HEK293 (cell line): ENCODE measurements at regions not wholly inside any gene's neighbourhood (a gene's known extent, or its start where the extent isn't known, plus 50 kb on each side); places are given as distances from the start of the nearest gene placed in this dataset.

ENCODE experiments used
- CTCF ChIA-PET: fragments of 350-600 bp; formaldehyde crosslinking; extraction: SDS; loops from one replicate; lab custom pipeline; 2021; ENCODE audit warnings: antibody characterized with exemption; lab: Yijun Ruan, JAX
- POLR2A ChIA-PET: fragments of 300-600 bp; formaldehyde crosslinking; extraction: SDS; loops from one replicate; lab custom pipeline; 2020; ENCODE audit warnings: antibody characterized with exemption, inconsistent platforms; lab: Yijun Ruan, JAX
- H3K27ac ChIP-seq: fragments of 200-500 bp; sonication (Bioruptor generic); 2 replicates; pipeline ENCODE4 v1.5.1; 2014; ENCODE audit warnings: low read depth, low read length, control low read depth, inconsistent platforms; ENCODE audit errors: extremely low read depth
- H3K36me3 ChIP-seq, 2 experiments: fragments of 200-500 bp in 1 of 2; sonication (Bioruptor generic) in 1 of 2; 1 replicate in 1 of 2; 2 replicates in 1 of 2; pipeline ENCODE4 v1.5.1; 2014 to 2017; ENCODE audit warnings: inconsistent platforms in 2 of 2, low read length in 2 of 2; ENCODE audit not compliant: control insufficient read depth in 2 of 2, insufficient read depth in 1 of 2
- H3K4me1 ChIP-seq: fragments of 200-500 bp; sonication (Bioruptor generic); 2 replicates; pipeline ENCODE4 v1.5.1; 2014; ENCODE audit warnings: mild to moderate bottlenecking, low read length, inconsistent platforms; ENCODE audit not compliant: control insufficient read depth, insufficient read depth
- H3K4me3 ChIP-seq: 2 replicates; pipeline ENCODE4 v1.5.1; 2011; ENCODE audit warnings: low read depth, mild to moderate bottlenecking, control low read depth, low read length, moderate library complexity
- H3K9me3 ChIP-seq: fragments of 200-500 bp; sonication (Bioruptor generic); 2 replicates; pipeline ENCODE4 v1.5.1; 2014; ENCODE audit warnings: low read depth, low read length, inconsistent platforms; ENCODE audit not compliant: control insufficient read depth, insufficient read depth
- EGR2 ChIP-seq: fragments of 450-650 bp; formaldehyde crosslinking; IDR thresholded peaks from 2 replicates; pipeline ENCODE4 v1.5.1; 2016; ENCODE audit warnings: low read depth, missing biosample characterization, missing genetic modification characterization
- PRDM10 ChIP-seq: fragments of 450-650 bp; formaldehyde crosslinking; IDR thresholded peaks from 2 replicates; pipeline ENCODE4 v1.5.1; 2016; ENCODE audit warnings: missing biosample characterization, missing genetic modification characterization
- SCRT2 ChIP-seq: fragments of 450-650 bp; formaldehyde crosslinking; IDR thresholded peaks from 2 replicates; pipeline ENCODE4 v1.5.1; 2016; ENCODE audit warnings: missing biosample characterization, missing genetic modification characterization
- ZNF223 ChIP-seq: fragments of 450-650 bp; formaldehyde crosslinking; IDR thresholded peaks from 2 replicates; pipeline ENCODE4 v1.5.1; 2016; ENCODE audit warnings: missing biosample characterization, missing genetic modification characterization
- ZNF426 ChIP-seq: fragments of 450-650 bp; formaldehyde crosslinking; IDR thresholded peaks from 2 replicates; pipeline ENCODE4 v1.5.1; 2017; ENCODE audit warnings: missing biosample characterization, missing genetic modification characterization, mild to moderate bottlenecking, inconsistent platforms, moderate library complexity
- ZNF555 ChIP-seq: fragments of 450-650 bp; formaldehyde crosslinking; conservative IDR thresholded peaks from 2 replicates; pipeline ENCODE4 v1.5.1; 2017; ENCODE audit warnings: missing biosample characterization, mild to moderate bottlenecking, missing genetic modification characterization, inconsistent platforms
- ZNF677 ChIP-seq: fragments of 450-650 bp; IDR thresholded peaks from 2 replicates; pipeline ENCODE4 v1.5.0; 2018; ENCODE audit warnings: missing biosample characterization, mild to moderate bottlenecking, missing genetic modification characterization, moderate library complexity
- ZNF692 ChIP-seq: fragments of 450-650 bp; formaldehyde crosslinking; IDR thresholded peaks from 2 replicates; pipeline ENCODE4 v1.5.1; 2016; ENCODE audit warnings: missing biosample characterization, missing genetic modification characterization
- ZNF707 ChIP-seq: fragments of 450-650 bp; formaldehyde crosslinking; IDR thresholded peaks from 2 replicates; pipeline ENCODE4 v1.5.1; 2016; ENCODE audit warnings: missing biosample characterization, missing genetic modification characterization
- ZNF768 ChIP-seq: fragments of 450-650 bp; formaldehyde crosslinking; IDR thresholded peaks from 2 replicates; pipeline ENCODE4 v1.5.1; 2018; ENCODE audit warnings: missing biosample characterization, mild to moderate bottlenecking, missing genetic modification characterization
- ZNF785 ChIP-seq: fragments of 450-650 bp; formaldehyde crosslinking; IDR thresholded peaks from 2 replicates; pipeline ENCODE4 v1.5.1; 2016; ENCODE audit warnings: missing biosample characterization, missing genetic modification characterization
- ZNF792 ChIP-seq: fragments of 450-650 bp; formaldehyde crosslinking; IDR thresholded peaks from 2 replicates; pipeline ENCODE4 v1.5.1; 2016; ENCODE audit warnings: missing biosample characterization, missing genetic modification characterization
- TF ChIP-seq, protein P1 (sequence below): fragments of 450-650 bp; formaldehyde crosslinking; IDR thresholded peaks from 2 replicates; pipeline ENCODE4 v1.5.1; 2016; ENCODE audit warnings: missing biosample characterization, missing genetic modification characterization
- TF ChIP-seq, protein P2 (sequence below): fragments of 450-650 bp; IDR thresholded peaks from 2 replicates; pipeline ENCODE4 v1.5.1; 2018; ENCODE audit warnings: missing biosample characterization, mild to moderate bottlenecking, missing genetic modification characterization
- TF ChIP-seq, protein P3 (sequence below): fragments of 450-650 bp; formaldehyde crosslinking; IDR thresholded peaks from 2 replicates; pipeline ENCODE4 v1.5.1; 2016; ENCODE audit warnings: missing biosample characterization, missing genetic modification characterization, borderline replicate concordance

DNA sequence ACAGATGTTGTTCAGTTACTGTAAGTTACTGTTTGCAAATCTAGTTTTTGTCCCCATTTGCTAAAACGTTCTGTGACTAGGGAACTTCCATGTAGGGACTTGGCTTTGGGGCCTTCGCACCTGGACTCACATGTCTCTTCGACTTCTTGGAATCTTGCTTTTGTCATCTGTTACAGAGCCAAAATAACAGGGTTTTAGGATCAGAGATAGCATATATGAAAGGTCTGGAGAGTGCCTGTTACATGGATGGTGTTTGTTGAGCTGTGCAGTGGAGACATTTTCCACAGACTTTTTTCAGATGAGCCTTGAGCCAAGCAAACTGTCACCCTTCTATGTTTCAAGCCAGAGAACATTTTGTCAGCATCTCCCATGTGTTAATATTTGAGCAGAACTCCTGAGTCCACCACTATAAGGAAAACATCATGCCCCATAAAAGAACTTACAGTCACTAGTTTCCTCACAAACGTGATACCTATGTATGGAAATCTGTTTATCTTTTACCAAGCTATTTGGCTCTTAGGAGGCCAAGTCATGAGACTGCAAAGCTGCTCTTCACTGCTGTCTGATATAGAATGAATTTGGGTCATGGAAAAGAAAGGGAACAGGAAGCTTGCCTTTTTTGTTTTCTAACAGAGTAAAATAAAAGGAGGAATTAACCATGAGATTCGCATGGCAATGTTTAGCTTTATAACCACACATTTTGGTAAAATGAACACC, 818.6 kb upstream of the IGFBP3 start:
- ChIA-PET CTCF (no interaction called here), POLR2A (no interaction called here)
- Histone ChIP-seq H3K27ac (no peak overlapping the region), H3K36me3 (no peaks in the 10 kb centered on the region), H3K4me1 (no peaks in the 10 kb centered on the region), H3K9me3 (no peaks in the 10 kb centered on the region), H3K4me3 (no peak overlapping the region)
- TF ChIP-seq ZNF426 (tag by site-specific recombination) (no peak), ZNF707 (no peak), ZNF692 (tag by site-specific recombination) (no peak), EGR2 (no peak), ZNF677 (tag by site-specific recombination) (no peak), PRDM10 (tag by site-specific recombination) (no peak), ZNF792 (tag by site-specific recombination) (no peak), ZNF785 (tag by site-specific recombination) (no peak), ZNF768 (tag by site-specific recombination) (no peak), SCRT2 (tag by site-specific recombination) (no peak), ZNF223 (tag by site-specific recombination) (no peak), ZNF555 (no peak)
- TF ChIP-seq, protein P1, sequence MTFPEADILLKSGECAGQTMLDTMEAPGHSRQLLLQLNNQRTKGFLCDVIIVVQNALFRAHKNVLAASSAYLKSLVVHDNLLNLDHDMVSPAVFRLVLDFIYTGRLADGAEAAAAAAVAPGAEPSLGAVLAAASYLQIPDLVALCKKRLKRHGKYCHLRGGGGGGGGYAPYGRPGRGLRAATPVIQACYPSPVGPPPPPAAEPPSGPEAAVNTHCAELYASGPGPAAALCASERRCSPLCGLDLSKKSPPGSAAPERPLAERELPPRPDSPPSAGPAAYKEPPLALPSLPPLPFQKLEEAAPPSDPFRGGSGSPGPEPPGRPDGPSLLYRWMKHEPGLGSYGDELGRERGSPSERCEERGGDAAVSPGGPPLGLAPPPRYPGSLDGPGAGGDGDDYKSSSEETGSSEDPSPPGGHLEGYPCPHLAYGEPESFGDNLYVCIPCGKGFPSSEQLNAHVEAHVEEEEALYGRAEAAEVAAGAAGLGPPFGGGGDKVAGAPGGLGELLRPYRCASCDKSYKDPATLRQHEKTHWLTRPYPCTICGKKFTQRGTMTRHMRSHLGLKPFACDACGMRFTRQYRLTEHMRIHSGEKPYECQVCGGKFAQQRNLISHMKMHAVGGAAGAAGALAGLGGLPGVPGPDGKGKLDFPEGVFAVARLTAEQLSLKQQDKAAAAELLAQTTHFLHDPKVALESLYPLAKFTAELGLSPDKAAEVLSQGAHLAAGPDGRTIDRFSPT, result no peak
- TF ChIP-seq, protein P2, sequence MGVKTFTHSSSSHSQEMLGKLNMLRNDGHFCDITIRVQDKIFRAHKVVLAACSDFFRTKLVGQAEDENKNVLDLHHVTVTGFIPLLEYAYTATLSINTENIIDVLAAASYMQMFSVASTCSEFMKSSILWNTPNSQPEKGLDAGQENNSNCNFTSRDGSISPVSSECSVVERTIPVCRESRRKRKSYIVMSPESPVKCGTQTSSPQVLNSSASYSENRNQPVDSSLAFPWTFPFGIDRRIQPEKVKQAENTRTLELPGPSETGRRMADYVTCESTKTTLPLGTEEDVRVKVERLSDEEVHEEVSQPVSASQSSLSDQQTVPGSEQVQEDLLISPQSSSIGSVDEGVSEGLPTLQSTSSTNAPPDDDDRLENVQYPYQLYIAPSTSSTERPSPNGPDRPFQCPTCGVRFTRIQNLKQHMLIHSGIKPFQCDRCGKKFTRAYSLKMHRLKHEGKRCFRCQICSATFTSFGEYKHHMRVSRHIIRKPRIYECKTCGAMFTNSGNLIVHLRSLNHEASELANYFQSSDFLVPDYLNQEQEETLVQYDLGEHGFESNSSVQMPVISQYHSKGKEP (tag by site-specific recombination), result no peak
- TF ChIP-seq, protein P3, sequence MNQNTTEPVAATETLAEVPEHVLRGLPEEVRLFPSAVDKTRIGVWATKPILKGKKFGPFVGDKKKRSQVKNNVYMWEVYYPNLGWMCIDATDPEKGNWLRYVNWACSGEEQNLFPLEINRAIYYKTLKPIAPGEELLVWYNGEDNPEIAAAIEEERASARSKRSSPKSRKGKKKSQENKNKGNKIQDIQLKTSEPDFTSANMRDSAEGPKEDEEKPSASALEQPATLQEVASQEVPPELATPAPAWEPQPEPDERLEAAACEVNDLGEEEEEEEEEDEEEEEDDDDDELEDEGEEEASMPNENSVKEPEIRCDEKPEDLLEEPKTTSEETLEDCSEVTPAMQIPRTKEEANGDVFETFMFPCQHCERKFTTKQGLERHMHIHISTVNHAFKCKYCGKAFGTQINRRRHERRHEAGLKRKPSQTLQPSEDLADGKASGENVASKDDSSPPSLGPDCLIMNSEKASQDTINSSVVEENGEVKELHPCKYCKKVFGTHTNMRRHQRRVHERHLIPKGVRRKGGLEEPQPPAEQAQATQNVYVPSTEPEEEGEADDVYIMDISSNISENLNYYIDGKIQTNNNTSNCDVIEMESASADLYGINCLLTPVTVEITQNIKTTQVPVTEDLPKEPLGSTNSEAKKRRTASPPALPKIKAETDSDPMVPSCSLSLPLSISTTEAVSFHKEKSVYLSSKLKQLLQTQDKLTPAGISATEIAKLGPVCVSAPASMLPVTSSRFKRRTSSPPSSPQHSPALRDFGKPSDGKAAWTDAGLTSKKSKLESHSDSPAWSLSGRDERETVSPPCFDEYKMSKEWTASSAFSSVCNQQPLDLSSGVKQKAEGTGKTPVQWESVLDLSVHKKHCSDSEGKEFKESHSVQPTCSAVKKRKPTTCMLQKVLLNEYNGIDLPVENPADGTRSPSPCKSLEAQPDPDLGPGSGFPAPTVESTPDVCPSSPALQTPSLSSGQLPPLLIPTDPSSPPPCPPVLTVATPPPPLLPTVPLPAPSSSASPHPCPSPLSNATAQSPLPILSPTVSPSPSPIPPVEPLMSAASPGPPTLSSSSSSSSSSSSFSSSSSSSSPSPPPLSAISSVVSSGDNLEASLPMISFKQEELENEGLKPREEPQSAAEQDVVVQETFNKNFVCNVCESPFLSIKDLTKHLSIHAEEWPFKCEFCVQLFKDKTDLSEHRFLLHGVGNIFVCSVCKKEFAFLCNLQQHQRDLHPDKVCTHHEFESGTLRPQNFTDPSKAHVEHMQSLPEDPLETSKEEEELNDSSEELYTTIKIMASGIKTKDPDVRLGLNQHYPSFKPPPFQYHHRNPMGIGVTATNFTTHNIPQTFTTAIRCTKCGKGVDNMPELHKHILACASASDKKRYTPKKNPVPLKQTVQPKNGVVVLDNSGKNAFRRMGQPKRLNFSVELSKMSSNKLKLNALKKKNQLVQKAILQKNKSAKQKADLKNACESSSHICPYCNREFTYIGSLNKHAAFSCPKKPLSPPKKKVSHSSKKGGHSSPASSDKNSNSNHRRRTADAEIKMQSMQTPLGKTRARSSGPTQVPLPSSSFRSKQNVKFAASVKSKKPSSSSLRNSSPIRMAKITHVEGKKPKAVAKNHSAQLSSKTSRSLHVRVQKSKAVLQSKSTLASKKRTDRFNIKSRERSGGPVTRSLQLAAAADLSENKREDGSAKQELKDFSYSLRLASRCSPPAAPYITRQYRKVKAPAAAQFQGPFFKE (tag by site-specific recombination), result no peak
